GM12873 (cell line): ENCODE measurements at regions not wholly inside any gene's neighbourhood (a gene's known extent, or its start where the extent isn't known, plus 50 kb on each side); places are given as distances from the start of the nearest gene placed in this dataset.

Source experiments
- CTCF ChIP-seq: IDR thresholded peaks from 2 replicates; pipeline ENCODE4 v1.5.1; 2012; ENCODE audit warnings: low read depth, mild to moderate bottlenecking, moderate library complexity, low read length, control low read depth; ENCODE audit not compliant: insufficient read depth; ENCODE audit errors: missing control alignments

DNA sequence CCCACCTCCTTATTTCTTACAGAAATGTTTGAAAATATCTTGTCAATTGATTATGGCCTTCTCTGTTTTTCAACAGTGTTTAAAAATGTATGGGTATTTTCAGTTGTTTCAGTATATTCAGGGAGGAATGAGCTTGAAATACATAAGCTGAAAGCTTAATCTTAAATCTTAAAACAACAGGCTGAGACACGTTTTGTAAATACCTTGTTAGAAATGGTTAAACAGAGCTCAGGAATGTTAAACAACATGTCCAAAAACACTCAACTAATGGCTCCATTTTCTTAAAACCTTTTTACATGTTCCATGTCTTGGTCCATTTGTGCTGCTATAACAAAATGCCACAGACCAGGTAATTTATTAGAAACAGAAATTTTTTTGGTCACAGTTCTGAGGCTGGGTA is 953.8 kb upstream of the ADGRL2 start:
- TF ChIP-seq CTCF, result no peak

DNA sequence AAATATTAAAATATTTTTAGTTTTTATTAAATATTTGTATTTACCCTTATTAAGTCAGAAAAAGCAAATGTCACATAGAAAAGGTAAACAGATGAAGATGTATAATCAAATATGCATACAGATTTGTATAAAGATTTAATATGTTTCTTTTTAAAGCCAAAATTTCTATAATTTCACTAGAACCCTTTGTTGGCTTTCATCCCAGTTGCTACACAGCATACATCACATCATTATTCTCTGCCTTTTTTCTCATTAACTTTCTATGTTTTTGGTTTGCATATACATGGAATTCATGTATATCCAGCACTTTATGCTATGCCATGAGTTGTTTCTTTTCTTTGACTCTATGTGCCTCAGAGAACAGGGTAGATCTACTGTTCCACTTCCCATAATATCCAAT is 957.9 kb upstream of the ADGRL2 start:
- TF ChIP-seq CTCF, result no peak

DNA sequence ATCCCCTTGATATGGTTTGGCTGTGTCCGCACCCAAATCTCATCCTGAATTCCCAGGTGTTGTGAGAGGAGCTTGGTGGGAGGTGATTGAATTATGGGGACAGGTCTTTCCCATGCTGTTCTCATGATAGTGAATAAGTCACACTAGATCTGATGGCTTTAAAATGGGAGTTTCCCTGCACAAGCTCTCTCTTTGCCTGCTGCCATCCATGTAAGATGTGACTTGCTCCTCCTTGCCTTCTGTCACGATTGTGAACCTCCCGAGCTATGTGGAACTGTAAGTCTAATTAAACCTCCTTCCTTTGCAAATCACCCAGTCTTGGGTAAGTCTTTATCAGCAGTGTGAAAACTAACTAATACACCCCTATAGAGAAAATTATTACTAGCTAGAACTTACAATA is 959.5 kb upstream of the ADGRL2 start:
- no peak for TF ChIP-seq CTCF

DNA sequence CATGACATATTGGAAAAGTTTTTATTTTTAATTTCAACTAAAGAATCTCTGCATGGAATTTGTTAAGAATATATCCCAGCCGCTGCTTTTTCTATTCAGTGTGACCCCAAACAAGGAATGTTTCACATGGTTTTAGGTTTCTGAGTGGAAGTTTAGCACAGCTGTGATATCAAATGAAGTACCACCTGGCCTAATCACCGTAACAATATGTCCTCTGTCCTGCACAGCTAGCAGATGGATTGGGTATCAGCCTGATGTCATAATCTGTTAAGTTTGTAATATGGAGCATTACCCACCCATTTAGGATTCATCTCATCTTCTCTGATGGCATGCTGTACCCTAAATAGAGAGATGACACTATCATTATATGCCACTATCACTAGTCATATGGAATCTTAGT is 963.7 kb upstream of the ADGRL2 start:
- TF ChIP-seq CTCF, result no peak

GRCh38 chr1:80836505-80836904 is 964.2 kb upstream of the ADGRL2 start:
- TF ChIP-seq CTCF, result no peak

DNA sequence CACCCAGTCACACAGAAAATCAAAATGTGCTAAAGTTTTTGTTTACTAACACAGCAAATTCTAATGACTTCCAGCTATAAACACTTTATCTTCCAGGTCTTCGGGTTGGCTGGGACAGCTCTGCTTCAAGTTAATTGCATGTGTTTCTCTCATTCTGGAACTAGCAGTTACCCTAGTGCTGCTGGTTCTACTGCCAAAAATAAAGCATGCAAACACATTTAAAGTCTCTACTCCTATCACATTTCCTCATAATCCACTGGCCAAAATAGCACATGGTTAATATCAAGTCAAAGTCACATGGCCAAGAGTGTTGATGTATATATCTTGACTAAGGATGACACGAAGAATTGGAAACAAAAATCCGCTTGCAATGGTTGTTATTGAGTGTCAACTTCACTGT is 973.1 kb upstream of the ADGRL2 start:
- no peak for TF ChIP-seq CTCF

- no peak for TF ChIP-seq CTCF
Measured at GRCh38 chr1:80825067-80825466, 975.7 kb upstream of the ADGRL2 start.

GRCh38 chr1:80818211-80818610 is 982.5 kb upstream of the ADGRL2 start:
- TF ChIP-seq CTCF, result no peak
